ENCODE measurements at regions not wholly inside any gene's neighbourhood (a gene's known extent, or its start where the extent isn't known, plus 50 kb on each side); places are given as distances from the start of the nearest gene placed in this dataset.

- no peaks in the 10 kb centered on the region for H3K36me3 ChIP-seq (ENCODE audit: control insufficient read depth in 1 of 2, insufficient read depth in 2 of 2, low read length in 2 of 2)
- no peak overlapping the region for H3K9ac ChIP-seq (ENCODE audit: low read depth in 1 of 2, low read length in 2 of 2)
- H3K27ac ChIP-seq (ENCODE audit: low read depth, low read length) = no peak overlapping the region
- peaks cover 44 to 51% of the 10 kb centered on the region in 2 donors for H3K27me3 ChIP-seq (ENCODE audit: control insufficient read depth in 1 of 2, insufficient read depth in 2 of 2, low read length in 2 of 2)
- no peaks in the 10 kb centered on the region for H3K4me1 ChIP-seq (ENCODE audit: control insufficient read depth in 1 of 2, insufficient read depth in 2 of 2, low read length in 2 of 2)
- no peaks in the 10 kb centered on the region for H3K9me3 ChIP-seq (ENCODE audit: control insufficient read depth in 1 of 2, low read length in 2 of 2)
- no peak overlapping the region for H3K4me3 ChIP-seq (ENCODE audit: low read depth in 1 of 2, low read length in 2 of 2)
These were observed 366.9 kb upstream of the IRX2 start for GRCh38 chr5:3118340-3118739.

GRCh38 chr5:3116366-3116765 is 364.9 kb upstream of the IRX2 start:
- H3K27me3 ChIP-seq (ENCODE audit: control insufficient read depth in 1 of 2, insufficient read depth in 2 of 2, low read length in 2 of 2) = peaks cover 40 to 46% of the 10 kb centered on the region in 2 donors
- no peaks in the 10 kb centered on the region for H3K4me1 ChIP-seq (ENCODE audit: control insufficient read depth in 1 of 2, insufficient read depth in 2 of 2, low read length in 2 of 2)
- no peak overlapping the region for H3K4me3 ChIP-seq (ENCODE audit: low read depth in 1 of 2, low read length in 2 of 2)
- no peaks in the 10 kb centered on the region for H3K9me3 ChIP-seq (ENCODE audit: control insufficient read depth in 1 of 2, low read length in 2 of 2)
- H3K36me3 ChIP-seq (ENCODE audit: control insufficient read depth in 1 of 2, insufficient read depth in 2 of 2, low read length in 2 of 2) = no peaks in the 10 kb centered on the region
- no peak overlapping the region for H3K9ac ChIP-seq (ENCODE audit: low read depth in 1 of 2, low read length in 2 of 2)
- no peak overlapping the region for H3K27ac ChIP-seq (ENCODE audit: low read depth, low read length)

- Histone ChIP-seq H3K27me3 (ENCODE audit: control insufficient read depth in 1 of 2, insufficient read depth in 2 of 2, low read length in 2 of 2) (peaks cover 28 to 35% of the 10 kb centered on the region in 2 donors), H3K27ac (ENCODE audit: low read depth, low read length) (no peak overlapping the region), H3K4me3 (ENCODE audit: low read depth in 1 of 2, low read length in 2 of 2) (no peak overlapping the region), H3K36me3 (ENCODE audit: control insufficient read depth in 1 of 2, insufficient read depth in 2 of 2, low read length in 2 of 2) (no peaks in the 10 kb centered on the region), H3K9me3 (ENCODE audit: control insufficient read depth in 1 of 2, low read length in 2 of 2) (no peaks in the 10 kb centered on the region), H3K4me1 (ENCODE audit: control insufficient read depth in 1 of 2, insufficient read depth in 2 of 2, low read length in 2 of 2) (no peaks in the 10 kb centered on the region), H3K9ac (ENCODE audit: low read depth in 1 of 2, low read length in 2 of 2) (no peak overlapping the region)
These were observed 363.0 kb upstream of the IRX2 start for GRCh38 chr5:3114467-3114866.

GRCh38 chr5:3110371-3110770 is 358.9 kb upstream of the IRX2 start:
- H3K9me3 ChIP-seq (ENCODE audit: control insufficient read depth in 1 of 2, low read length in 2 of 2) = no peaks in the 10 kb centered on the region
- peaks cover 6% of the 10 kb centered on the region in 2 donors for H3K27me3 ChIP-seq (ENCODE audit: control insufficient read depth in 1 of 2, insufficient read depth in 2 of 2, low read length in 2 of 2)
- H3K9ac ChIP-seq (ENCODE audit: low read depth in 1 of 2, low read length in 2 of 2) = no peak overlapping the region
- H3K4me1 ChIP-seq (ENCODE audit: control insufficient read depth in 1 of 2, insufficient read depth in 2 of 2, low read length in 2 of 2) = no peaks in the 10 kb centered on the region
- no peaks in the 10 kb centered on the region for H3K36me3 ChIP-seq (ENCODE audit: control insufficient read depth in 1 of 2, insufficient read depth in 2 of 2, low read length in 2 of 2)
- no peak overlapping the region for H3K4me3 ChIP-seq (ENCODE audit: low read depth in 1 of 2, low read length in 2 of 2)
- H3K27ac ChIP-seq (ENCODE audit: low read depth, low read length) = no peak overlapping the region

- Histone ChIP-seq H3K27me3 (ENCODE audit: control insufficient read depth in 1 of 2, insufficient read depth in 2 of 2, low read length in 2 of 2) (peaks cover 14 to 27% of the 10 kb centered on the region in 2 donors), H3K4me1 (ENCODE audit: control insufficient read depth in 1 of 2, insufficient read depth in 2 of 2, low read length in 2 of 2) (no peaks in the 10 kb centered on the region), H3K27ac (ENCODE audit: low read depth, low read length) (no peak overlapping the region)
These were observed 355.7 kb upstream of the IRX2 start for GRCh38 chr5:3107156-3107611.

GRCh38 chr5:3105581-3105980 is 354.1 kb upstream of the IRX2 start:
- Histone ChIP-seq H3K27ac (ENCODE audit: low read depth, low read length) (no peak overlapping the region), H3K27me3 (ENCODE audit: control insufficient read depth in 1 of 2, insufficient read depth in 2 of 2, low read length in 2 of 2) (peaks cover 14 to 26% of the 10 kb centered on the region in 2 donors), H3K36me3 (ENCODE audit: control insufficient read depth in 1 of 2, insufficient read depth in 2 of 2, low read length in 2 of 2) (no peaks in the 10 kb centered on the region), H3K4me1 (ENCODE audit: control insufficient read depth in 1 of 2, insufficient read depth in 2 of 2, low read length in 2 of 2) (no peaks in the 10 kb centered on the region), H3K4me3 (ENCODE audit: low read depth in 1 of 2, low read length in 2 of 2) (no peak overlapping the region), H3K9ac (ENCODE audit: low read depth in 1 of 2, low read length in 2 of 2) (no peak overlapping the region), H3K9me3 (ENCODE audit: control insufficient read depth in 1 of 2, low read length in 2 of 2) (no peaks in the 10 kb centered on the region)

More at GRCh38 chr5:3107156-3107611, 355.7 kb upstream of the IRX2 start:
- H3K9me3 ChIP-seq (ENCODE audit: control insufficient read depth in 1 of 2, low read length in 2 of 2) = no peaks in the 10 kb centered on the region
- H3K36me3 ChIP-seq (ENCODE audit: control insufficient read depth in 1 of 2, insufficient read depth in 2 of 2, low read length in 2 of 2) = no peaks in the 10 kb centered on the region
- H3K4me3 ChIP-seq (ENCODE audit: low read depth in 1 of 2, low read length in 2 of 2) = no peak overlapping the region
- H3K9ac ChIP-seq (ENCODE audit: low read depth in 1 of 2, low read length in 2 of 2) = no peak overlapping the region

- no peak overlapping the region for H3K9ac ChIP-seq (ENCODE audit: low read depth in 1 of 2, low read length in 2 of 2)
- peaks cover 10 to 23% of the 10 kb centered on the region in 2 donors for H3K27me3 ChIP-seq (ENCODE audit: control insufficient read depth in 1 of 2, insufficient read depth in 2 of 2, low read length in 2 of 2)
- H3K27ac ChIP-seq (ENCODE audit: low read depth, low read length) = no peak overlapping the region
- H3K4me3 ChIP-seq (ENCODE audit: low read depth in 1 of 2, low read length in 2 of 2) = no peak overlapping the region
- H3K4me1 ChIP-seq (ENCODE audit: control insufficient read depth in 1 of 2, insufficient read depth in 2 of 2, low read length in 2 of 2) = no peaks in the 10 kb centered on the region
- no peaks in the 10 kb centered on the region for H3K9me3 ChIP-seq (ENCODE audit: control insufficient read depth in 1 of 2, low read length in 2 of 2)
- no peaks in the 10 kb centered on the region for H3K36me3 ChIP-seq (ENCODE audit: control insufficient read depth in 1 of 2, insufficient read depth in 2 of 2, low read length in 2 of 2)
These were observed 353.7 kb upstream of the IRX2 start for GRCh38 chr5:3105172-3105571.

- Histone ChIP-seq H3K36me3 (ENCODE audit: control insufficient read depth in 1 of 2, insufficient read depth in 2 of 2, low read length in 2 of 2) (no peaks in the 10 kb centered on the region), H3K4me3 (ENCODE audit: low read depth in 1 of 2, low read length in 2 of 2) (no peak overlapping the region), H3K27me3 (ENCODE audit: control insufficient read depth in 1 of 2, insufficient read depth in 2 of 2, low read length in 2 of 2) (peaks cover 10 to 23% of the 10 kb centered on the region in 2 donors), H3K9ac (ENCODE audit: low read depth in 1 of 2, low read length in 2 of 2) (no peak overlapping the region), H3K4me1 (ENCODE audit: control insufficient read depth in 1 of 2, insufficient read depth in 2 of 2, low read length in 2 of 2) (no peaks in the 10 kb centered on the region), H3K27ac (ENCODE audit: low read depth, low read length) (no peak overlapping the region), H3K9me3 (ENCODE audit: control insufficient read depth in 1 of 2, low read length in 2 of 2) (no peaks in the 10 kb centered on the region)
These were observed 353.1 kb upstream of the IRX2 start for GRCh38 chr5:3104429-3105060.

GRCh38 chr5:3103262-3103811 is 351.9 kb upstream of the IRX2 start:
- Histone ChIP-seq H3K9me3 (ENCODE audit: control insufficient read depth in 1 of 2, low read length in 2 of 2) (no peaks in the 10 kb centered on the region), H3K4me3 (ENCODE audit: low read depth in 1 of 2, low read length in 2 of 2) (no peak overlapping the region), H3K36me3 (ENCODE audit: control insufficient read depth in 1 of 2, insufficient read depth in 2 of 2, low read length in 2 of 2) (no peaks in the 10 kb centered on the region), H3K27ac (ENCODE audit: low read depth, low read length) (no peak overlapping the region), H3K9ac (ENCODE audit: low read depth in 1 of 2, low read length in 2 of 2) (no peak overlapping the region), H3K4me1 (ENCODE audit: control insufficient read depth in 1 of 2, insufficient read depth in 2 of 2, low read length in 2 of 2) (no peaks in the 10 kb centered on the region), H3K27me3 (ENCODE audit: control insufficient read depth in 1 of 2, insufficient read depth in 2 of 2, low read length in 2 of 2) (peaks cover 10 to 23% of the 10 kb centered on the region in 2 donors)

GRCh38 chr5:3102531-3102930 is 351.1 kb upstream of the IRX2 start:
- Histone ChIP-seq H3K27me3 (ENCODE audit: control insufficient read depth in 1 of 2, insufficient read depth in 2 of 2, low read length in 2 of 2) (peaks cover 10 to 23% of the 10 kb centered on the region in 2 donors), H3K9me3 (ENCODE audit: control insufficient read depth in 1 of 2, low read length in 2 of 2) (no peaks in the 10 kb centered on the region), H3K27ac (ENCODE audit: low read depth, low read length) (no peak overlapping the region), H3K4me1 (ENCODE audit: control insufficient read depth in 1 of 2, insufficient read depth in 2 of 2, low read length in 2 of 2) (no peaks in the 10 kb centered on the region), H3K9ac (ENCODE audit: low read depth in 1 of 2, low read length in 2 of 2) (no peak overlapping the region), H3K4me3 (ENCODE audit: low read depth in 1 of 2, low read length in 2 of 2) (no peak overlapping the region), H3K36me3 (ENCODE audit: control insufficient read depth in 1 of 2, insufficient read depth in 2 of 2, low read length in 2 of 2) (no peaks in the 10 kb centered on the region)
